GM12878 (cell line): ENCODE measurements at regions not wholly inside any gene's neighbourhood (a gene's known extent, or its start where the extent isn't known, plus 50 kb on each side); places are given as distances from the start of the nearest gene placed in this dataset.

ENCODE experiments used
- EZH2 ChIP-seq: IDR thresholded peaks from 2 replicates; pipeline ENCODE4 v1.6.1; 2012; ENCODE audit warnings: low read depth, mild to moderate bottlenecking, control low read depth, inconsistent platforms, low read length, borderline replicate concordance; ENCODE audit not compliant: control insufficient read depth
- FOXM1 ChIP-seq: IDR thresholded peaks from 2 replicates; pipeline ENCODE4 v1.6.1; 2012; ENCODE audit warnings: low read depth, mild to moderate bottlenecking, inconsistent platforms, low read length, moderate library complexity
- MYB ChIP-seq: fragments of 150-350 bp; IDR thresholded peaks from 2 replicates; pipeline ENCODE4 v1.6.1; 2014; ENCODE audit warnings: mild to moderate bottlenecking, low read depth, low read length, borderline replicate concordance
- NFYB ChIP-seq: IDR thresholded peaks from 2 replicates; pipeline ENCODE4 v1.6.1; 2011; ENCODE audit warnings: low read depth, mild to moderate bottlenecking, low read length, improper control_type of control experiment, moderate library complexity; ENCODE audit not compliant: insufficient read depth
- RFX5 ChIP-seq: IDR thresholded peaks from 2 replicates; pipeline ENCODE4 v1.6.1; 2011; ENCODE audit warnings: low read depth, low read length, improper control_type of control experiment
- SIN3A ChIP-seq: IDR thresholded peaks from 2 replicates; pipeline ENCODE4 v1.6.1; 2012; ENCODE audit warnings: low read depth, low read length, improper control_type of control experiment
- TCF7 ChIP-seq: IDR thresholded peaks from 2 replicates; pipeline ENCODE4 v1.6.1; 2014; ENCODE audit warnings: antibody characterized with exemption, borderline replicate concordance
- TF ChIP-seq, protein P1 (sequence below): fragments of 450-650 bp; conservative IDR thresholded peaks from 2 replicates; pipeline ENCODE4 v1.6.1; 2017; ENCODE audit warnings: mild to moderate bottlenecking, moderate library complexity
- TF ChIP-seq, protein P2 (sequence below): IDR thresholded peaks from 2 replicates; pipeline ENCODE4 v1.6.1; 2012; ENCODE audit warnings: low read depth, low read length, improper control_type of control experiment

DNA sequence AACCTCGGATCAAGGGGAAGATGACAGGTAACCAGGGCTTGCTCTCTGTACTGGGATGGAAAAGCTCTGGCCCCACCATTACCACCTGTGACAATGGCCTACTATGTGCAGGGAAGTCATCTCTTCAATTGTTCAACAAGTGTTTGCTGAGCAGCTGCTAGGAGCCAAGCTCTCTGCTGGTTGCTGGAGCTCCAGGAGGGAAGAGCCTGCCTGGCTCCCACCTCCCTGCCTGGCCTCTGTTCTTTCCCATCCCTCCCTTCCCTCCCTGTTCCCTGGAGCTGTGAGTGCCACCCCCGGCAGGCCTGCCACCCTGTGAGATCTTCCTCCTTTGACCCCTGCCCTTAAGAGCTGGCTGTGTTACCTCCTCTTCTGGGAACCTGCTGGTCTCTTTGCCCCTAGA lies 59.7 kb upstream of the IER5L start:
- no peak for TF ChIP-seq FOXM1
- TF ChIP-seq, protein P1, sequence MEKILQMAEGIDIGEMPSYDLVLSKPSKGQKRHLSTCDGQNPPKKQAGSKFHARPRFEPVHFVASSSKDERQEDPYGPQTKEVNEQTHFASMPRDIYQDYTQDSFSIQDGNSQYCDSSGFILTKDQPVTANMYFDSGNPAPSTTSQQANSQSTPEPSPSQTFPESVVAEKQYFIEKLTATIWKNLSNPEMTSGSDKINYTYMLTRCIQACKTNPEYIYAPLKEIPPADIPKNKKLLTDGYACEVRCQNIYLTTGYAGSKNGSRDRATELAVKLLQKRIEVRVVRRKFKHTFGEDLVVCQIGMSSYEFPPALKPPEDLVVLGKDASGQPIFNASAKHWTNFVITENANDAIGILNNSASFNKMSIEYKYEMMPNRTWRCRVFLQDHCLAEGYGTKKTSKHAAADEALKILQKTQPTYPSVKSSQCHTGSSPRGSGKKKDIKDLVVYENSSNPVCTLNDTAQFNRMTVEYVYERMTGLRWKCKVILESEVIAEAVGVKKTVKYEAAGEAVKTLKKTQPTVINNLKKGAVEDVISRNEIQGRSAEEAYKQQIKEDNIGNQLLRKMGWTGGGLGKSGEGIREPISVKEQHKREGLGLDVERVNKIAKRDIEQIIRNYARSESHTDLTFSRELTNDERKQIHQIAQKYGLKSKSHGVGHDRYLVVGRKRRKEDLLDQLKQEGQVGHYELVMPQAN: no peak
- TF ChIP-seq, protein P2, sequence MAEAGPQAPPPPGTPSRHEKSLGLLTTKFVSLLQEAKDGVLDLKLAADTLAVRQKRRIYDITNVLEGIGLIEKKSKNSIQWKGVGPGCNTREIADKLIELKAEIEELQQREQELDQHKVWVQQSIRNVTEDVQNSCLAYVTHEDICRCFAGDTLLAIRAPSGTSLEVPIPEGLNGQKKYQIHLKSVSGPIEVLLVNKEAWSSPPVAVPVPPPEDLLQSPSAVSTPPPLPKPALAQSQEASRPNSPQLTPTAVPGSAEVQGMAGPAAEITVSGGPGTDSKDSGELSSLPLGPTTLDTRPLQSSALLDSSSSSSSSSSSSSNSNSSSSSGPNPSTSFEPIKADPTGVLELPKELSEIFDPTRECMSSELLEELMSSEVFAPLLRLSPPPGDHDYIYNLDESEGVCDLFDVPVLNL: no peak
- no peak for TF ChIP-seq SIN3A
- no peak for TF ChIP-seq EZH2
- TF ChIP-seq NFYB: no peak
- TF ChIP-seq MYB: no peak
- no peak for TF ChIP-seq TCF7
- no peak for TF ChIP-seq RFX5
